ENCODE measurements at regions not wholly inside any gene's neighbourhood (a gene's known extent, or its start where the extent isn't known, plus 50 kb on each side); places are given as distances from the start of the nearest gene placed in this dataset.

- TF ChIP-seq, protein P1, sequence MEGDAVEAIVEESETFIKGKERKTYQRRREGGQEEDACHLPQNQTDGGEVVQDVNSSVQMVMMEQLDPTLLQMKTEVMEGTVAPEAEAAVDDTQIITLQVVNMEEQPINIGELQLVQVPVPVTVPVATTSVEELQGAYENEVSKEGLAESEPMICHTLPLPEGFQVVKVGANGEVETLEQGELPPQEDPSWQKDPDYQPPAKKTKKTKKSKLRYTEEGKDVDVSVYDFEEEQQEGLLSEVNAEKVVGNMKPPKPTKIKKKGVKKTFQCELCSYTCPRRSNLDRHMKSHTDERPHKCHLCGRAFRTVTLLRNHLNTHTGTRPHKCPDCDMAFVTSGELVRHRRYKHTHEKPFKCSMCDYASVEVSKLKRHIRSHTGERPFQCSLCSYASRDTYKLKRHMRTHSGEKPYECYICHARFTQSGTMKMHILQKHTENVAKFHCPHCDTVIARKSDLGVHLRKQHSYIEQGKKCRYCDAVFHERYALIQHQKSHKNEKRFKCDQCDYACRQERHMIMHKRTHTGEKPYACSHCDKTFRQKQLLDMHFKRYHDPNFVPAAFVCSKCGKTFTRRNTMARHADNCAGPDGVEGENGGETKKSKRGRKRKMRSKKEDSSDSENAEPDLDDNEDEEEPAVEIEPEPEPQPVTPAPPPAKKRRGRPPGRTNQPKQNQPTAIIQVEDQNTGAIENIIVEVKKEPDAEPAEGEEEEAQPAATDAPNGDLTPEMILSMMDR (IDR thresholded peaks at IDR 0.05; ENCODE audit: low read depth, low read length) = no peak
- H3K4me3 ChIP-seq (ENCODE audit: low read depth, low read length) = no peak overlapping the region
Measured at GRCh38 chr18:77608807-77609206, 359.2 kb downstream of the GALR1 start.

DNA sequence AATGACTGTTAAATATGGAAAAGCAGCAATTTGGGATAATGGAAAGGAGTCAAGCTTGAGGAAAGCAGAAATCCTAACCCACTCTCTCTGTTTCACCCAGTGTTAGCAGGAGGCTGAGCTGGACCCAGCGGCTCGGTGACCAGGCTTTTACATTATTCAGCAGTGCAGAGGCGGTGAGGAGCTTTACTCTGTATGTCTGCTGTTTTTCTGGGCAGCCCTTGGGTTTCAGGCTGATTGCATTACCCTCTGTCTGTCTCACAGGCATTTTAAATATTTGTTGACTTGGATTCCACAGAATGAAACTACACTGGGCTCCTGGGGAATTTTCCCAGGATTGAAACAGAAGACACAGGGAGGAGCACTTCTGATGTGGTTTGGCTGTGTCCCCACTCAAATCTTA, 368.0 kb downstream of the GALR1 start:
- H3K4me3 ChIP-seq (ENCODE audit: low read depth, low read length) = no peak overlapping the region
- TF ChIP-seq, protein P1 (IDR thresholded peaks at IDR 0.05; ENCODE audit: low read depth, low read length) = no peak

DNA sequence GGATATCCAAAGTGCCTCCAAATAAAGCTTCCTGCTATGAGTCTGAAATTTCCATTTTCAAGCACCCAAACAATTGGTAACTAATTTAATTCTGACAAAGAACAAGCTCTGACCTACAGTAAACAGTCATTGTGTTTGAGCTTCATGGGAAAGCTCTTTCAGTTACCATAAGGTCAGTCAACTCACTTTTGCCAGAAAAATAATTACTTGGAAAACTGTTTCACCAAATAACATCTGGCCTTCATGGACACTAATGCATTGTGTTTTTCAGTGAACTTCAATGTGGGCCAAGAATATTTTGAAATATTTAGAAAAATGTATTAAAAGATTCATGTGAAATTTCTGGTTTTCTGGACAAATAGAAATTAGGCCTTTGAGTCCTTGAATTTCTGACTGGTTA, 369.9 kb downstream of the GALR1 start:
- no peak overlapping the region for H3K4me3 ChIP-seq (ENCODE audit: low read depth, low read length)
- TF ChIP-seq, protein P1 (IDR thresholded peaks at IDR 0.05; ENCODE audit: low read depth, low read length) = no peak

GRCh38 chr18:77622009-77622692, 372.5 kb downstream of the GALR1 start:
- TF ChIP-seq, protein P1 (IDR thresholded peaks at IDR 0.05; ENCODE audit: low read depth, low read length) = no peak
- H3K4me3 ChIP-seq (ENCODE audit: low read depth, low read length) = no peak overlapping the region

DNA sequence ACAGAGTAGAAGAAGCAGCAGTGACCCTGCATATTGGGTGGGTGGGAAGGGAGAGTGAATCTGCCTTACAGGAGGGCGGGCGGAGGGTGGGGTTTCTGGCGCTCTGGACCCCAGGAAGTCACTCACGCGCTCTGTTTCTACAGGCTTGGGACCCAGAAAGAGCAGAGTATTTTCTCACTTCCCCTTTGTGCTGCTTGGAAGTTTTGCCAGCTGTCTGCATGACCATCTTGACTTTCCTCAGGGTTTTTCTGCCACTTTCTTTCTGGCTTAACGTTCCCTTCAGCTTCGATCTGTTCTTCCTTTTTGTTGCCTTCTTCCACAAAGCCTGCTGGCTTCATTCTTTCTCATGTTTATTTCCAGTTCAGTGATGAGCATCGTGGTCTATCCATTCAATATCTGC, 383.1 kb downstream of the GALR1 start:
- TF ChIP-seq, protein P1 (IDR thresholded peaks at IDR 0.05; ENCODE audit: low read depth, low read length) = no peak
- H3K4me3 ChIP-seq (ENCODE audit: low read depth, low read length) = no peak overlapping the region

GRCh38 chr18:77634494-77634893, 384.8 kb downstream of the GALR1 start:
- no peak overlapping the region for H3K4me3 ChIP-seq (ENCODE audit: low read depth, low read length)
- TF ChIP-seq, protein P1 (IDR thresholded peaks at IDR 0.05; ENCODE audit: low read depth, low read length) = no peak

GRCh38 chr18:77635451-77635850, 385.8 kb downstream of the GALR1 start:
- no peak overlapping the region for H3K4me3 ChIP-seq (ENCODE audit: low read depth, low read length)
- TF ChIP-seq, protein P1 (IDR thresholded peaks at IDR 0.05; ENCODE audit: low read depth, low read length) = no peak
